ENCODE measurements at regions not wholly inside any gene's neighbourhood (a gene's known extent, or its start where the extent isn't known, plus 50 kb on each side); places are given as distances from the start of the nearest gene placed in this dataset.
"Not testable (repeated sequence)": the region's sequence is repeated elsewhere in the genome, so short reads cannot be mapped to it uniquely, and the experiment has no call there.

- H4K20me1 ChIP-seq (ENCODE audit: insufficient read depth, low read length): no peaks in the 10 kb centered on the region
- H3K4me3 ChIP-seq (ENCODE audit: low read depth, low read length, poor library complexity, severe bottlenecking): no peak overlapping the region
- TF ChIP-seq EZH2 (IDR thresholded peaks at IDR 0.05; ENCODE audit: borderline replicate concordance, low read length): no peak
- TF ChIP-seq, protein P1, sequence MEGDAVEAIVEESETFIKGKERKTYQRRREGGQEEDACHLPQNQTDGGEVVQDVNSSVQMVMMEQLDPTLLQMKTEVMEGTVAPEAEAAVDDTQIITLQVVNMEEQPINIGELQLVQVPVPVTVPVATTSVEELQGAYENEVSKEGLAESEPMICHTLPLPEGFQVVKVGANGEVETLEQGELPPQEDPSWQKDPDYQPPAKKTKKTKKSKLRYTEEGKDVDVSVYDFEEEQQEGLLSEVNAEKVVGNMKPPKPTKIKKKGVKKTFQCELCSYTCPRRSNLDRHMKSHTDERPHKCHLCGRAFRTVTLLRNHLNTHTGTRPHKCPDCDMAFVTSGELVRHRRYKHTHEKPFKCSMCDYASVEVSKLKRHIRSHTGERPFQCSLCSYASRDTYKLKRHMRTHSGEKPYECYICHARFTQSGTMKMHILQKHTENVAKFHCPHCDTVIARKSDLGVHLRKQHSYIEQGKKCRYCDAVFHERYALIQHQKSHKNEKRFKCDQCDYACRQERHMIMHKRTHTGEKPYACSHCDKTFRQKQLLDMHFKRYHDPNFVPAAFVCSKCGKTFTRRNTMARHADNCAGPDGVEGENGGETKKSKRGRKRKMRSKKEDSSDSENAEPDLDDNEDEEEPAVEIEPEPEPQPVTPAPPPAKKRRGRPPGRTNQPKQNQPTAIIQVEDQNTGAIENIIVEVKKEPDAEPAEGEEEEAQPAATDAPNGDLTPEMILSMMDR (IDR thresholded peaks at IDR 0.05; ENCODE audit: low read length): no peak
- no peaks in the 10 kb centered on the region for H3K36me3 ChIP-seq (ENCODE audit: insufficient read depth, low read length)
- no peaks in the 10 kb centered on the region for H3K9me2 ChIP-seq (ENCODE audit: low read depth, low read length)
- no peak overlapping the region for H3K4me2 ChIP-seq (ENCODE audit: low read length)
- no peaks in the 10 kb centered on the region for H3K9me3 ChIP-seq (ENCODE audit: low read length)
- H2AFZ ChIP-seq (ENCODE audit: low read length): no peak overlapping the region
- H3F3A ChIP-seq (ENCODE audit: insufficient read depth, low read length): no peaks in the 10 kb centered on the region
- no peaks in the 10 kb centered on the region for H3K79me2 ChIP-seq (ENCODE audit: insufficient read depth, low read length)
- no peaks in the 10 kb centered on the region for H3K4me1 ChIP-seq (ENCODE audit: insufficient read depth, low read length, severe bottlenecking)
- no peak overlapping the region for H3K27ac ChIP-seq (ENCODE audit: low read depth, low read length, poor library complexity, severe bottlenecking)
- no peaks in the 10 kb centered on the region for H3K27me3 ChIP-seq (ENCODE audit: insufficient read depth, low read length)
- no peak overlapping the region for H3K9ac ChIP-seq (ENCODE audit: low read length)
Observed at GRCh38 chr18:38789141-38789540, 1223.5 kb upstream of the CELF4 start.

- no peak overlapping the region for H3K9ac ChIP-seq (ENCODE audit: low read length)
- H3F3A ChIP-seq (ENCODE audit: insufficient read depth, low read length): no peaks in the 10 kb centered on the region
- no peak overlapping the region for H3K4me2 ChIP-seq (ENCODE audit: low read length)
- no peak for TF ChIP-seq EZH2 (IDR thresholded peaks at IDR 0.05; ENCODE audit: borderline replicate concordance, low read length)
- TF ChIP-seq, protein P1 (IDR thresholded peaks at IDR 0.05; ENCODE audit: low read length): no peak
- H3K9me3 ChIP-seq (ENCODE audit: low read length): no peaks in the 10 kb centered on the region
- H3K4me3 ChIP-seq (ENCODE audit: low read depth, low read length, poor library complexity, severe bottlenecking): no peak overlapping the region
- no peaks in the 10 kb centered on the region for H4K20me1 ChIP-seq (ENCODE audit: insufficient read depth, low read length)
- no peak overlapping the region for H2AFZ ChIP-seq (ENCODE audit: low read length)
- H3K36me3 ChIP-seq (ENCODE audit: insufficient read depth, low read length): no peaks in the 10 kb centered on the region
- no peaks in the 10 kb centered on the region for H3K4me1 ChIP-seq (ENCODE audit: insufficient read depth, low read length, severe bottlenecking)
- H3K79me2 ChIP-seq (ENCODE audit: insufficient read depth, low read length): no peaks in the 10 kb centered on the region
- H3K9me2 ChIP-seq (ENCODE audit: low read depth, low read length): no peaks in the 10 kb centered on the region
- H3K27ac ChIP-seq (ENCODE audit: low read depth, low read length, poor library complexity, severe bottlenecking): no peak overlapping the region
- H3K27me3 ChIP-seq (ENCODE audit: insufficient read depth, low read length): no peaks in the 10 kb centered on the region
Observed at GRCh38 chr18:38786906-38787305, 1221.3 kb upstream of the CELF4 start.

GRCh38 chr18:38771620-38772019 is 1206.0 kb upstream of the CELF4 start:
- H3K9me3 ChIP-seq (ENCODE audit: low read length); H3K4me3 ChIP-seq (ENCODE audit: low read depth, low read length, poor library complexity, severe bottlenecking); H3K79me2 ChIP-seq (ENCODE audit: insufficient read depth, low read length); H3K4me2 ChIP-seq (ENCODE audit: low read length); H3K9ac ChIP-seq (ENCODE audit: low read length); H2AFZ ChIP-seq (ENCODE audit: low read length); H3F3A ChIP-seq (ENCODE audit: insufficient read depth, low read length); H3K27ac ChIP-seq (ENCODE audit: low read depth, low read length, poor library complexity, severe bottlenecking); H3K4me1 ChIP-seq (ENCODE audit: insufficient read depth, low read length, severe bottlenecking); H3K9me2 ChIP-seq (ENCODE audit: low read depth, low read length); H3K36me3 ChIP-seq (ENCODE audit: insufficient read depth, low read length); H4K20me1 ChIP-seq (ENCODE audit: insufficient read depth, low read length); H3K27me3 ChIP-seq (ENCODE audit: insufficient read depth, low read length): not testable (repeated sequence)

DNA sequence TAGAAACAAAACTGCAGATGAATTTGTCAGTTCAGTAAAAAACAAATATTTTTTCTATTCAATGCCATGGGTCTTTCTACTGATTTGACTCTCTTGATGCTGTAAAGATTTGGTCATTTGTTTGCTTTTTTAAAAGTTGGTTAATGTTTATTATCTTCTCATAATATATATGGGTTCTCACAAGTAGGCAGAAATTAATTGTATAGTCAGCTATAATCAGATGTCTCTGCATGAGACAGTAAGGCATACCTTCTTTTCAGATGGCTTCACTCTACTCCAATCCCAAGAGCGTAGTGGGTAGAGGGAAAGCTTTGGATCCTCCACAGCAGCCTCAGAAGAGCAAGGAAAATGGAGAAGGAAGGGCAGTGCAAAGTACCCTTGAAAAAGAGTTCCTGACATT is 1202.9 kb upstream of the CELF4 start:
- H3K9me2 ChIP-seq (ENCODE audit: low read depth, low read length): no peaks in the 10 kb centered on the region
- no peaks in the 10 kb centered on the region for H3K9me3 ChIP-seq (ENCODE audit: low read length)
- no peaks in the 10 kb centered on the region for H4K20me1 ChIP-seq (ENCODE audit: insufficient read depth, low read length)
- no peaks in the 10 kb centered on the region for H3K36me3 ChIP-seq (ENCODE audit: insufficient read depth, low read length)
- no peaks in the 10 kb centered on the region for H3K79me2 ChIP-seq (ENCODE audit: insufficient read depth, low read length)
- no peak overlapping the region for H3K4me3 ChIP-seq (ENCODE audit: low read depth, low read length, poor library complexity, severe bottlenecking)
- H3K4me1 ChIP-seq (ENCODE audit: insufficient read depth, low read length, severe bottlenecking): no peaks in the 10 kb centered on the region
- H3K4me2 ChIP-seq (ENCODE audit: low read length): no peak overlapping the region
- H3K9ac ChIP-seq (ENCODE audit: low read length): no peak overlapping the region
- no peak overlapping the region for H3K27ac ChIP-seq (ENCODE audit: low read depth, low read length, poor library complexity, severe bottlenecking)
- TF ChIP-seq EZH2 (IDR thresholded peaks at IDR 0.05; ENCODE audit: borderline replicate concordance, low read length): no peak
- TF ChIP-seq, protein P1 (IDR thresholded peaks at IDR 0.05; ENCODE audit: low read length): no peak
- H2AFZ ChIP-seq (ENCODE audit: low read length): no peak overlapping the region
- H3K27me3 ChIP-seq (ENCODE audit: insufficient read depth, low read length): no peaks in the 10 kb centered on the region
- H3F3A ChIP-seq (ENCODE audit: insufficient read depth, low read length): no peaks in the 10 kb centered on the region
